ENCODE measurements at regions not wholly inside any gene's neighbourhood (a gene's known extent, or its start where the extent isn't known, plus 50 kb on each side); places are given as distances from the start of the nearest gene placed in this dataset.

GRCh38 chr21:27566521-27566920 is 599.6 kb upstream of the ADAMTS5 start:
- Histone ChIP-seq H4K20me1 (replicated peaks; ENCODE audit: control insufficient read depth, extremely low read depth, insufficient read depth, low read length) (no peaks in the 10 kb centered on the region), H3K9me3 (replicated peaks; ENCODE audit: control insufficient read depth, insufficient read depth, low read length) (no peaks in the 10 kb centered on the region), H3K27me3 (ENCODE audit: control insufficient read depth in 2 of 2, insufficient read depth in 2 of 2, low read length in 2 of 2) (no peaks in the 10 kb centered on the region), H3K4me3 (replicated peaks in 1 of 3; ENCODE audit: insufficient read depth in 1 of 3, low read depth in 1 of 3, low read length in 3 of 3) (no peak overlapping the region), H3K9me1 (replicated peaks; ENCODE audit: control insufficient read depth, extremely low read depth, insufficient read depth, low read length) (no peaks in the 10 kb centered on the region), H2AFZ (ENCODE audit: low read depth, low read length) (no peak overlapping the region), H3K79me2 (ENCODE audit: control insufficient read depth, insufficient read depth, low read length) (no peaks in the 10 kb centered on the region), H3K36me3 (ENCODE audit: control insufficient read depth in 2 of 2, extremely low read depth in 1 of 2, insufficient read depth in 2 of 2, low read length in 2 of 2) (no peaks in the 10 kb centered on the region), H3K27ac (ENCODE audit: insufficient read depth, low read depth, low read length) (no peak overlapping the region), H3K4me2 (ENCODE audit: insufficient read depth, low read length) (no peak overlapping the region), H3K9ac (replicated peaks; ENCODE audit: extremely low read depth, insufficient read depth, low read length) (no peak overlapping the region), H3K4me1 (ENCODE audit: control insufficient read depth, extremely low read depth, insufficient read depth, low read length) (no peaks in the 10 kb centered on the region)
- DNase-seq (ENCODE audit: low read depth, low spot score): no peak
- dilution Hi-C loops (cut with MboI; ENCODE audit: extremely low pct_ligation_motif_present, low sequenced_read_pairs): no loop called here
- no peak for FAIRE-seq
- CTCF ChIA-PET: interaction anchor here (1.8 to 5.3 kb wide), 4 partner anchors 134 to 1179 kb away, joined by 4 to 115 read pairs (median 36); no protein-coding TSS in a partner anchor
- intact Hi-C loops (cut with micrococcal nuclease): loop anchor here (10.0 kb wide), 1 partner anchor 202 kb away; no protein-coding TSS in a partner anchor
- POLR2A ChIA-PET: no interaction called here
- no TSS peak for BruUV-seq (replicated peaks)
- no peak for TF ChIP-seq GATA2 (IDR thresholded peaks at IDR 0.05; ENCODE audit: insufficient read depth, insufficient read length, low read depth, low read length)
- TF ChIP-seq MYC (IDR thresholded peaks at IDR 0.05; ENCODE audit: low read depth, low read length): no peak
- TF ChIP-seq FOS (IDR thresholded peaks at IDR 0.05; ENCODE audit: borderline replicate concordance, insufficient read depth, low read length): no peak
- TF ChIP-seq POLR2AphosphoS5 (IDR thresholded peaks at IDR 0.05; ENCODE audit: insufficient read depth, low read depth, low read length): no peak
- TF ChIP-seq, protein P1, sequence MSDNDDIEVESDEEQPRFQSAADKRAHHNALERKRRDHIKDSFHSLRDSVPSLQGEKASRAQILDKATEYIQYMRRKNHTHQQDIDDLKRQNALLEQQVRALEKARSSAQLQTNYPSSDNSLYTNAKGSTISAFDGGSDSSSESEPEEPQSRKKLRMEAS (IDR thresholded peaks at IDR 0.05; ENCODE audit: insufficient read depth, insufficient read length): no peak

- no peaks in the 10 kb centered on the region for H3K4me1 ChIP-seq (ENCODE audit: control insufficient read depth, extremely low read depth, insufficient read depth, low read length)
- BruUV-seq (replicated peaks): no TSS peak
- dilution Hi-C loops (cut with MboI; ENCODE audit: extremely low pct_ligation_motif_present, low sequenced_read_pairs) (no loop called here), intact Hi-C loops (cut with micrococcal nuclease) (loop anchor here (2.0 to 10.0 kb wide), 3 partner anchors 135 to 485 kb away; no protein-coding TSS in a partner anchor)
- no peaks in the 10 kb centered on the region for H4K20me1 ChIP-seq (replicated peaks; ENCODE audit: control insufficient read depth, extremely low read depth, insufficient read depth, low read length)
- H3K9ac ChIP-seq (replicated peaks; ENCODE audit: extremely low read depth, insufficient read depth, low read length): no peak overlapping the region
- no peak overlapping the region for H3K27ac ChIP-seq (ENCODE audit: insufficient read depth, low read depth, low read length)
- no peak for TF ChIP-seq POLR2AphosphoS5 (IDR thresholded peaks at IDR 0.05; ENCODE audit: insufficient read depth, low read depth, low read length)
- no peak overlapping the region for H3K4me2 ChIP-seq (ENCODE audit: insufficient read depth, low read length)
- H3K27me3 ChIP-seq (ENCODE audit: control insufficient read depth in 2 of 2, insufficient read depth in 2 of 2, low read length in 2 of 2): no peaks in the 10 kb centered on the region
- FAIRE-seq: no peak
- no peaks in the 10 kb centered on the region for H3K36me3 ChIP-seq (ENCODE audit: control insufficient read depth in 2 of 2, extremely low read depth in 1 of 2, insufficient read depth in 2 of 2, low read length in 2 of 2)
- H3K79me2 ChIP-seq (ENCODE audit: control insufficient read depth, insufficient read depth, low read length): no peaks in the 10 kb centered on the region
- CTCF ChIA-PET: interaction anchor here (0.6 to 5.3 kb wide), 46 partner anchors 9 to 1180 kb away, joined by 3 to 115 read pairs (median 4); no protein-coding TSS in a partner anchor
- H2AFZ ChIP-seq (ENCODE audit: low read depth, low read length): no peak overlapping the region
- DNase-seq (ENCODE audit: low read depth, low spot score): no peak
- H3K4me3 ChIP-seq (replicated peaks in 1 of 3; ENCODE audit: insufficient read depth in 1 of 3, low read depth in 1 of 3, low read length in 3 of 3): no peak overlapping the region
- no peaks in the 10 kb centered on the region for H3K9me1 ChIP-seq (replicated peaks; ENCODE audit: control insufficient read depth, extremely low read depth, insufficient read depth, low read length)
- no peaks in the 10 kb centered on the region for H3K9me3 ChIP-seq (replicated peaks; ENCODE audit: control insufficient read depth, insufficient read depth, low read length)
- POLR2A ChIA-PET: no interaction called here
Observed at GRCh38 chr21:27565364-27565763, 598.5 kb upstream of the ADAMTS5 start.
